Hepatocyte (in vitro differentiated cells): ENCODE measurements at regions not wholly inside any gene's neighbourhood (a gene's known extent, or its start where the extent isn't known, plus 50 kb on each side); places are given as distances from the start of the nearest gene placed in this dataset.

Experiments
- EZH2 ChIP-seq: fragments of 200-600 bp; sonication (generic); IDR thresholded peaks from 2 replicates; pipeline ENCODE4 v1.6.1; 2016; ENCODE audit warnings: antibody characterized with exemption, mild to moderate bottlenecking, borderline replicate concordance
- TF ChIP-seq, protein P1 (sequence below): fragments of 200-600 bp; sonication (generic); IDR thresholded peaks from 2 replicates; pipeline ENCODE4 v1.5.1; 2016; ENCODE audit warnings: antibody characterized with exemption, mild to moderate bottlenecking; ENCODE audit not compliant: poor library complexity

DNA sequence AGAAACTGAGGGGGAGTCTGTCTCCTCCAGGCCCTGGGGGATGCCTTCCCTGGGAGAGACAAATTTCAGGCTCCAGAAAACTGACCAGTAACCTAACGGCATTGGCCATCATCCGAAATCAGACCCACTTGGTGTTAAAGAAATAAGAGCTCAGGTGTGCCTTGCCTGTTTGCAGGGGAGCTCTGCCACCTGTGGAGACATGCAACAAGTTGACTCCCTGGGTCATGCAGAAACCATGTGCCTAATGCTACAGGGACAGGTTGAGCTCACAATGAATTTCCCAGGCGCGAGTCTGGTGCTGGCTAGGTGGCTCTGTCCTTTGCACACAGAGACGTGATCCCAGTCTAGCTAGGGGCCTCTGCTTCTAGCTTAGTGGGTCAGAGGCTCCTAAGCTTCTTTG lies 95.8 kb upstream of the KIT start:
- TF ChIP-seq, protein P1, sequence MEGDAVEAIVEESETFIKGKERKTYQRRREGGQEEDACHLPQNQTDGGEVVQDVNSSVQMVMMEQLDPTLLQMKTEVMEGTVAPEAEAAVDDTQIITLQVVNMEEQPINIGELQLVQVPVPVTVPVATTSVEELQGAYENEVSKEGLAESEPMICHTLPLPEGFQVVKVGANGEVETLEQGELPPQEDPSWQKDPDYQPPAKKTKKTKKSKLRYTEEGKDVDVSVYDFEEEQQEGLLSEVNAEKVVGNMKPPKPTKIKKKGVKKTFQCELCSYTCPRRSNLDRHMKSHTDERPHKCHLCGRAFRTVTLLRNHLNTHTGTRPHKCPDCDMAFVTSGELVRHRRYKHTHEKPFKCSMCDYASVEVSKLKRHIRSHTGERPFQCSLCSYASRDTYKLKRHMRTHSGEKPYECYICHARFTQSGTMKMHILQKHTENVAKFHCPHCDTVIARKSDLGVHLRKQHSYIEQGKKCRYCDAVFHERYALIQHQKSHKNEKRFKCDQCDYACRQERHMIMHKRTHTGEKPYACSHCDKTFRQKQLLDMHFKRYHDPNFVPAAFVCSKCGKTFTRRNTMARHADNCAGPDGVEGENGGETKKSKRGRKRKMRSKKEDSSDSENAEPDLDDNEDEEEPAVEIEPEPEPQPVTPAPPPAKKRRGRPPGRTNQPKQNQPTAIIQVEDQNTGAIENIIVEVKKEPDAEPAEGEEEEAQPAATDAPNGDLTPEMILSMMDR = no peak
- no peak for TF ChIP-seq EZH2
